Effector memory CD8-positive, alpha-beta T cell (primary cell): ENCODE measurements at regions not wholly inside any gene's neighbourhood (a gene's known extent, or its start where the extent isn't known, plus 50 kb on each side); places are given as distances from the start of the nearest gene placed in this dataset.
A peak's percentile ranks its signal among the peaks of the same experiment; 100 is the strongest.
"Not testable (repeated sequence)": the region's sequence is repeated elsewhere in the genome, so short reads cannot be mapped to it uniquely, and the experiment has no call there.

Source experiments
- ATAC-seq: fragments of 150-1000 bp; cut with Tn5 transposase; replicated peaks from 2 replicates; pipeline ENCODE4 v1.10.0; 2021; ENCODE audit warnings: mild to moderate bottlenecking, moderate library complexity
- DNase-seq, 3 experiments: peaks; one replicate each; pipeline ENCODE4 v3.0.0; 2021
- H3K27ac Mint-ChIP-seq, 2 donors: one replicate each; pipeline ENCODE4 v1.8.0; 2022; ENCODE audit warnings: mild to moderate bottlenecking in 2 of 2, mixed read lengths in 2 of 2, moderate library complexity in 2 of 2
- H3K27me3 Mint-ChIP-seq, 2 donors: one replicate each; pipeline ENCODE4 v1.8.0; 2022; ENCODE audit warnings: mixed read lengths in 2 of 2
- H3K36me3 Mint-ChIP-seq: one replicate; pipeline ENCODE4 v1.8.0; 2022; ENCODE audit warnings: mild to moderate bottlenecking, moderate library complexity, mixed read lengths; ENCODE audit not compliant: insufficient read depth
- H3K4me1 Mint-ChIP-seq, 2 donors: one replicate each; pipeline ENCODE4 v1.8.0; 2022; ENCODE audit warnings: low read depth in 2 of 2, mixed read lengths in 2 of 2
- H3K4me3 Mint-ChIP-seq, 2 donors: one replicate each; pipeline ENCODE4 v1.8.0; 2022; ENCODE audit warnings: mild to moderate bottlenecking in 2 of 2, mixed read lengths in 2 of 2, moderate library complexity in 2 of 2
- H3K9me3 Mint-ChIP-seq, 2 donors: one replicate each; pipeline ENCODE4 v1.8.0; 2022; ENCODE audit warnings: mixed read lengths in 2 of 2

DNA sequence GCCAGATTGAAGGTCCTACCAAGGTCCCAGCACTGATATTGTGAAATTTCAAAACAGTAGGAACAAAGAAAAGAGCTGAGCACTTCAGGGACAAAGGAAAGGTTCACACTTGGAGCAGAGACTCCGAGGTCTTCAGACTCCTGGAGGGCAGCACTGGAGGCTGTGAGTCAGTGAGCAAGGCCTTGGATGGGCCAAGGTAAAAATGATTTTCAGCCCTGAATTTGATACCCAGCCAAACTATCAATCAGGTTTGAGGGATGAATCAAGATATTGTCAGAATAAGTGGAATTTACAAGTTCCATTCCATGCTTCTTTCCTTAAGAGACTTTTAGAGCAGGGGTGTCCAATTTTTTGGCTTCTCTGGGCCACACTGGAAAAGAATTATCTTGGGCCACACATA, 111.7 kb downstream of the ADRA2C start:
- H3K27me3 Mint-ChIP-seq = peaks cover 34 to 62% of the 10 kb centered on the region in 2 donors

DNA sequence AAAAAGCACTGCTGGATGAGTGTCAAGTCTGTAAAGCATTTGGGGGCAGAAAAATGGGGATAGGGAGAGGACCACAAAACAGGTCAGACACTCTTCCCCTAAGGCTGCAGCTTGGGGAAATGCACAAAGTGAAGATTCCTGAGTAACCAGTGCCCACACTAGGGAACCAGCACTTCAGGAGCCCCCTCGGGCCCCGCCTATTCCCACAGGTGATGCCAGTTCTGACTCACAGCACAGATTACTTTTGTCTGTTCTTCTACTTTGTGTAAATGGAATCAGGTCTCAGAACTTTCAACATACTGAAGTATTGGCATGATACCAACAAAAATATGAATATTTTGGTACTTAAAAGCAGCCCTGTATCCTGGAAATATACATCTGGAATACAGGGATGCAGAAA, 112.5 kb downstream of the ADRA2C start:
- Mint-ChIP-seq H3K9me3 (peaks cover 0 to 4% of the 10 kb centered on the region in 2 donors), H3K27me3 (peaks cover 30 to 62% of the 10 kb centered on the region in 2 donors), H3K36me3 (peaks cover 2% of the 10 kb centered on the region), H3K27ac (peak overlapping the region in 1 of 2 donors; percentile 16), H3K4me3 (peak overlapping the region; percentile 72 to 73), H3K4me1 (peaks cover 27 to 28% of the 10 kb centered on the region in 2 donors)
- ATAC-seq = no peak
- no peak for DNase-seq

More for the DNA sequence above, 111.7 kb downstream of the ADRA2C start:
- no peak for DNase-seq
- H3K9me3 Mint-ChIP-seq = peaks cover 0 to 4% of the 10 kb centered on the region in 2 donors
- peak overlapping the region; percentile 2 to 36 for H3K4me3 Mint-ChIP-seq
- peaks cover 2% of the 10 kb centered on the region for H3K36me3 Mint-ChIP-seq
- H3K27ac Mint-ChIP-seq = peak overlapping the region in 1 of 2 donors; percentile 16
- no peak for ATAC-seq
- peaks cover 28 to 31% of the 10 kb centered on the region in 2 donors for H3K4me1 Mint-ChIP-seq

GRCh38 chr4:3879681-3880614, 113.8 kb downstream of the ADRA2C start:
- Mint-ChIP-seq H3K27me3 (peaks cover 32 to 64% of the 10 kb centered on the region in 2 donors), H3K27ac (peak overlapping the region; percentile 82 to 84)

GRCh38 chr4:3880615-3881120, 114.5 kb downstream of the ADRA2C start:
- Mint-ChIP-seq H3K36me3 (peaks cover 2% of the 10 kb centered on the region), H3K9me3 (peaks cover 0 to 4% of the 10 kb centered on the region in 2 donors), H3K27me3 (peaks cover 40 to 64% of the 10 kb centered on the region in 2 donors), H3K4me3 (peak overlapping the region; percentile 72 to 73), H3K27ac (no peak overlapping the region), H3K4me1 (peaks cover 23 to 28% of the 10 kb centered on the region in 2 donors)
- ATAC-seq (peak; percentile 66), DNase-seq (peak; percentile 72)

More at GRCh38 chr4:3879681-3880614, 113.8 kb downstream of the ADRA2C start:
- Mint-ChIP-seq H3K9me3 (peaks cover 0 to 4% of the 10 kb centered on the region in 2 donors), H3K4me3 (peak overlapping the region; percentile 72 to 73), H3K4me1 (peaks cover 24 to 28% of the 10 kb centered on the region in 2 donors), H3K36me3 (peaks cover 2% of the 10 kb centered on the region)
- peak; percentile 88 for ATAC-seq
- DNase-seq = peak; percentile 63 to 68 (median 68)

DNA sequence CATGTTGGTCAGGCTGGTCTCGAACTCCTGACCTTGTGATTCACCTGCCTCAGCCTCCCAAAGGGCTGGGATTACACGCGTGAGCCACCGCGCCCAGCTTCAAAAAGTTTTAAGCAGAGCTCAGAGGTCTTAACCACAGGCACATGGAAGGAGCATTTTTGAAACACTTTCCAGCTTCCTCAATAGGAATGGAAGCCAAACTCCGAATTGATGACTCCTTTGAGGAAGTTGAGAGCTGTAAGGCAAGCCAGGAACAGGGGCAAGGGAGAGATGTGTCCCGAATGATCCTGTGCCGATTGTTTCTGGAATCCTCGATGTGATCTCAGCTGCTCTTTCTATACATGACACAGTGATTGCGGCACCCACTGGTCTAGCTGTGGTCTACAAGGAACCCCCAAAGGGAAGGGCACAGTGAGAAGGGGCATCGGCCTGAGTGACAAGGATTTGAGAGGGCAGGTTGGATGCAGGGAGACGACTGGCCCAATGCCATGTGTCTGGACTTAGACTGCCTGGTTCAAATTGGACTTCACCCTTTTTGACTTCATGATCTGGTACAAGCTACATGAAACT, 116.2 kb downstream of the ADRA2C start:
- not testable (repeated sequence) for DNase-seq, H3K27ac Mint-ChIP-seq, ATAC-seq, H3K36me3 Mint-ChIP-seq, H3K9me3 Mint-ChIP-seq, H3K4me3 Mint-ChIP-seq
- Mint-ChIP-seq H3K4me1 (peaks cover 23 to 28% of the 10 kb centered on the region in 2 donors), H3K27me3 (peaks cover 52 to 77% of the 10 kb centered on the region in 2 donors)

GRCh38 chr4:3884261-3884660, 118.1 kb downstream of the ADRA2C start:
- not testable (repeated sequence) for H3K9me3 Mint-ChIP-seq, H3K27ac Mint-ChIP-seq, ATAC-seq, H3K4me3 Mint-ChIP-seq, H3K36me3 Mint-ChIP-seq, DNase-seq
- peaks cover 45 to 67% of the 10 kb centered on the region in 2 donors for H3K27me3 Mint-ChIP-seq
- peaks cover 13 to 16% of the 10 kb centered on the region in 2 donors for H3K4me1 Mint-ChIP-seq

- not testable (repeated sequence) for H3K36me3 Mint-ChIP-seq, ATAC-seq, H3K27ac Mint-ChIP-seq, H3K9me3 Mint-ChIP-seq, DNase-seq, H3K4me1 Mint-ChIP-seq, H3K4me3 Mint-ChIP-seq
- H3K27me3 Mint-ChIP-seq = peaks cover 44 to 64% of the 10 kb centered on the region in 2 donors
Measured at GRCh38 chr4:3893590-3893989, 127.4 kb downstream of the ADRA2C start.

- H3K27ac Mint-ChIP-seq, H3K4me1 Mint-ChIP-seq, H3K4me3 Mint-ChIP-seq, DNase-seq, H3K9me3 Mint-ChIP-seq, ATAC-seq, H3K36me3 Mint-ChIP-seq: not testable (repeated sequence)
- H3K27me3 Mint-ChIP-seq = peaks cover 44 to 64% of the 10 kb centered on the region in 2 donors
Measured at GRCh38 chr4:3894086-3894959, 128.1 kb downstream of the ADRA2C start.

GRCh38 chr4:3896441-3896840, 130.3 kb downstream of the ADRA2C start:
- no peak overlapping the region for H3K4me3 Mint-ChIP-seq
- no peaks in the 10 kb centered on the region for H3K9me3 Mint-ChIP-seq
- DNase-seq (no peak), ATAC-seq (no peak)
- H3K27me3 Mint-ChIP-seq = peaks cover 41 to 55% of the 10 kb centered on the region in 2 donors
- H3K4me1 Mint-ChIP-seq = no peaks in the 10 kb centered on the region
- H3K36me3 Mint-ChIP-seq = no peaks in the 10 kb centered on the region
- H3K27ac Mint-ChIP-seq = no peak overlapping the region

DNA sequence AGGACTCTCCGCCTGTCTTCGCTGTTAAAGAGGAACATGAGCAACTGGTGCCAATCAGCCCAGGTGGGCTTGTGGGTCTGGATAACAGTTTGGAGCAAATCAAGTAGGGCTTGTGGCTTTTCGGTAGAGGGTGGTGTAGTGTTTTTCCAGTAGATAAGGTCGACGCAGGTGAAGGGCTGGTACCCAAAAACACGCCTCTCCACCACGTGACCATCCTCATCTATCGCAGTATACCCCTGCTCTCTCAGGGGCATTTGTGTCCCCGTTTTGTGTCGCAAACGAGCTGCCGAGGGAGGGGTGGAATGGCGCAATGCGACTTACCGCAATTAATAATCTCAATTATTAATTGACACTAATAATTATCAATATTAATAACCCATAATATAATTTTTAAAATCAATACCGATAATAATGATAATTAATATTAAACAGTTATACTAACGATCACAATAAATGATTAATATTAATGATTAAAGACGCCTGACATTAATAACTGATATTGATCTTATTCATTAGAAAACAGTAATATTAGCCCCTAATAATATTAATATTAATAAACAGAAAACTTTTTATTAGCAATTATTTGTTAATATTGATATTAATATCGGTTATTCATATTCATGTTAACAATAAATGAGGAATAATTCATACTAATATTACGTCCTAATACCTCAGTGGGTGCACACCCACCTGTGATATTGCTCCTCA, 130.8 kb downstream of the ADRA2C start:
- H3K27ac Mint-ChIP-seq, ATAC-seq, DNase-seq, H3K36me3 Mint-ChIP-seq, H3K4me1 Mint-ChIP-seq, H3K9me3 Mint-ChIP-seq, H3K4me3 Mint-ChIP-seq: not testable (repeated sequence)
- H3K27me3 Mint-ChIP-seq = peaks cover 46 to 55% of the 10 kb centered on the region in 2 donors

DNA sequence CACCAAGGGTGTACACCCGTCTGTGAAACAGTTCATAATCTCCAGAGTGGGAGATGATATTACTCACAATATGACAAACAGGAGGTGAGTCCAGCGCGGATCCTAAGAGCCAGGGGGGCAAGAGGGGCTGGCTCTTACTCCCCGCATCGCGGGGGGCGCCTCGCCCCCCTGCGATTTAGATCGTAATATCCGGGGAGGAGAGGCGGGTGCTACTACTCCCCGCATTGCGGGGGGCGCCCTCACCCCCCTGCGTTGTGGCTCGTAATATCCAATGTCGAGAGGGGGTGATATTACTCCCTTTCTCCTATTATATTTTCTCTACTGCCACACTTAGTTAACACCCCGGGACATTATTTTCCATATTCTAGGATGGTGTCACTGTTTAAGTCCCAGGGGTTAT, 131.9 kb downstream of the ADRA2C start:
- Mint-ChIP-seq H3K4me3 (no peak overlapping the region), H3K36me3 (no peaks in the 10 kb centered on the region), H3K9me3 (no peaks in the 10 kb centered on the region), H3K4me1 (no peaks in the 10 kb centered on the region), H3K27ac (no peak overlapping the region), H3K27me3 (peaks cover 42 to 54% of the 10 kb centered on the region in 2 donors)
- ATAC-seq (no peak), DNase-seq (no peak)

GRCh38 chr4:3898928-3899327, 132.7 kb downstream of the ADRA2C start:
- not testable (repeated sequence) for H3K27ac Mint-ChIP-seq, ATAC-seq, H3K36me3 Mint-ChIP-seq, H3K4me3 Mint-ChIP-seq, H3K4me1 Mint-ChIP-seq, H3K9me3 Mint-ChIP-seq, DNase-seq
- H3K27me3 Mint-ChIP-seq = peaks cover 42 to 54% of the 10 kb centered on the region in 2 donors
